ENCODE measurements at regions not wholly inside any gene's neighbourhood (a gene's known extent, or its start where the extent isn't known, plus 50 kb on each side); places are given as distances from the start of the nearest gene placed in this dataset.

DNA sequence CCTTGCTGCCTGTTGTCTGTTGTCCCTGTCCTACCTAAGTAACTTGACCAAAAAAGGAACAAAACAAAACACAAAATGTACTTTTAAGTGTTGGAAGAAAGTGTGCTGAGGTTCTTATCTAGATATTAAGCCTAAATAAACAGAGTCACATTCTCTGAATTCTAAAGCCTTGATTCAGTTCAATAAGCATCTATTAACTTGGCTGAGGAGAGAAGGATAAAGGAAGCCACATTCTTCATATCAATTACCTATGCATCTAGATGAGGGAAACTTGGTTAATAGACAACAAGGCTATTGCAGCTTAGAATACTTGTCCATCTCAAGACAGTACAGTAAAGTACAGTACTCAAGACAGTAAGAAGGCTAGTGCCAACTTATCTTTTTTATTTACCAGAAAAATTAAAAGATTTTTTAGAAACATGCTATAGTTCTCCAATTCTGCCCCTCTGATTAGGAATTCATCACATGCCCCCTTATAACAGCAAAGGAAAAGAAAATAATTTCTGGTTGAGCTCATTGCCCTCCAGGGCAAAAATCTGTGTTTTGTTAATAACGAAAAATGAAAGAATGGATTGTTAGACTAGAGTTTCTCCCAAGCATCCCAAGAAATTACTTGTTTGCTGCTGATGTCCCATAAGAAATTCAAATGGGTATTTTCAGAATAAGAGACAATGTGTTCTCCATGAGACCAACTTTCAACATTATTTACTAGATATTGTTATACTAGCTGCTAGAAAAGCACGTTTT lies 546.5 kb upstream of the SEMA3D start:
- TF ChIP-seq, protein P1, sequence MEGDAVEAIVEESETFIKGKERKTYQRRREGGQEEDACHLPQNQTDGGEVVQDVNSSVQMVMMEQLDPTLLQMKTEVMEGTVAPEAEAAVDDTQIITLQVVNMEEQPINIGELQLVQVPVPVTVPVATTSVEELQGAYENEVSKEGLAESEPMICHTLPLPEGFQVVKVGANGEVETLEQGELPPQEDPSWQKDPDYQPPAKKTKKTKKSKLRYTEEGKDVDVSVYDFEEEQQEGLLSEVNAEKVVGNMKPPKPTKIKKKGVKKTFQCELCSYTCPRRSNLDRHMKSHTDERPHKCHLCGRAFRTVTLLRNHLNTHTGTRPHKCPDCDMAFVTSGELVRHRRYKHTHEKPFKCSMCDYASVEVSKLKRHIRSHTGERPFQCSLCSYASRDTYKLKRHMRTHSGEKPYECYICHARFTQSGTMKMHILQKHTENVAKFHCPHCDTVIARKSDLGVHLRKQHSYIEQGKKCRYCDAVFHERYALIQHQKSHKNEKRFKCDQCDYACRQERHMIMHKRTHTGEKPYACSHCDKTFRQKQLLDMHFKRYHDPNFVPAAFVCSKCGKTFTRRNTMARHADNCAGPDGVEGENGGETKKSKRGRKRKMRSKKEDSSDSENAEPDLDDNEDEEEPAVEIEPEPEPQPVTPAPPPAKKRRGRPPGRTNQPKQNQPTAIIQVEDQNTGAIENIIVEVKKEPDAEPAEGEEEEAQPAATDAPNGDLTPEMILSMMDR (IDR thresholded peaks at IDR 0.05; ENCODE audit: poor library complexity, severe bottlenecking), result no peak
- TF ChIP-seq EZH2 (IDR thresholded peaks at IDR 0.05; ENCODE audit: borderline replicate concordance, insufficient read depth, low read length, poor library complexity, severe bottlenecking) (no peak), RAD21 (conservative IDR thresholded peaks at IDR 0.05) (no peak), EP300 (conservative IDR thresholded peaks at IDR 0.05; ENCODE audit: poor library complexity, severe bottlenecking) (no peak)
